Kidney epithelial cell (primary cell): ENCODE measurements at regions not wholly inside any gene's neighbourhood (a gene's known extent, or its start where the extent isn't known, plus 50 kb on each side); places are given as distances from the start of the nearest gene placed in this dataset.
"Not testable (repeated sequence)": the region's sequence is repeated elsewhere in the genome, so short reads cannot be mapped to it uniquely, and the experiment has no call there.

Source experiments
- DNase-seq: peaks from one replicate; pipeline ENCODE4 v3.0.0-alpha.2; 2010; ENCODE audit warnings: low read depth
- H3K27me3 ChIP-seq: 2 replicates; pipeline ENCODE4 v1.6.0; 2011; ENCODE audit warnings: low read length; ENCODE audit not compliant: control insufficient read depth, insufficient read depth
- H3K36me3 ChIP-seq: 2 replicates; pipeline ENCODE4 v1.5.1; 2011; ENCODE audit warnings: low read length; ENCODE audit not compliant: control insufficient read depth, insufficient read depth
- H3K4me3 ChIP-seq: 2 replicates; pipeline ENCODE4 v1.5.1; 2011; ENCODE audit warnings: low read depth, mild to moderate bottlenecking, control low read depth, low read length
- CTCF ChIP-seq: IDR thresholded peaks from 2 replicates; pipeline ENCODE4 v1.5.1; 2011; ENCODE audit warnings: mild to moderate bottlenecking, moderate library complexity, low read length, control low read depth, inconsistent platforms; ENCODE audit not compliant: insufficient read depth, poor library complexity, severe bottlenecking

GRCh38 chr16:86231321-86231995 is 278.9 kb upstream of the FOXF1 start:
- no peaks in the 10 kb centered on the region for H3K36me3 ChIP-seq
- no peak for TF ChIP-seq CTCF
- no peak overlapping the region for H3K4me3 ChIP-seq
- no peak for DNase-seq
- H3K27me3 ChIP-seq = peaks cover 6% of the 10 kb centered on the region

GRCh38 chr16:86231996-86232350 is 278.4 kb upstream of the FOXF1 start:
- H3K36me3 ChIP-seq = no peaks in the 10 kb centered on the region
- no peak for DNase-seq

GRCh38 chr16:86232496-86232895 is 277.8 kb upstream of the FOXF1 start:
- no peaks in the 10 kb centered on the region for H3K36me3 ChIP-seq
- H3K27me3 ChIP-seq = peaks cover 6% of the 10 kb centered on the region
- no peak for DNase-seq
- no peak overlapping the region for H3K4me3 ChIP-seq
- no peak for TF ChIP-seq CTCF

More at GRCh38 chr16:86231996-86232350, 278.4 kb upstream of the FOXF1 start:
- TF ChIP-seq CTCF = no peak
- Histone ChIP-seq H3K4me3 (no peak overlapping the region), H3K27me3 (peaks cover 6% of the 10 kb centered on the region)

DNA sequence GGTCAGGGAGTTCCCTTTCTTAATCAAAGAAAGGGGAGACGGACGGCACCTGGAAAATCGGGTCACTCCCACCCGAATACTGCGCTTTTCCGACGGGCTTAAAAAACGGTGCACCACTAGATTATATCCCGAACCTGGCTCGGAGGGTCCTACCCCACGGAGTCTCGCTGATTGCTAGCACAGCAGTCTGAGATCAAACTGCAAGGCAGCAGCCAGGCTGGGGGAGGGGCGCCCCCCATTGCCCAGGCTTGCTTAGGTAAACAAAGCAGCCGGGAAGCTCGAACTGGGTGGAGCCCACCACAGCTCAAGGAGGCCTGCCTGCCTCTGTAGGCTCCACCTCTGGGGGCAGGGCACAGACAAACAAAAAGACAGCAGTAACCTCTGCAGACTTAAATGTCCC is 276.8 kb upstream of the FOXF1 start:
- H3K4me3 ChIP-seq, H3K36me3 ChIP-seq, H3K27me3 ChIP-seq, DNase-seq: not testable (repeated sequence)

DNA sequence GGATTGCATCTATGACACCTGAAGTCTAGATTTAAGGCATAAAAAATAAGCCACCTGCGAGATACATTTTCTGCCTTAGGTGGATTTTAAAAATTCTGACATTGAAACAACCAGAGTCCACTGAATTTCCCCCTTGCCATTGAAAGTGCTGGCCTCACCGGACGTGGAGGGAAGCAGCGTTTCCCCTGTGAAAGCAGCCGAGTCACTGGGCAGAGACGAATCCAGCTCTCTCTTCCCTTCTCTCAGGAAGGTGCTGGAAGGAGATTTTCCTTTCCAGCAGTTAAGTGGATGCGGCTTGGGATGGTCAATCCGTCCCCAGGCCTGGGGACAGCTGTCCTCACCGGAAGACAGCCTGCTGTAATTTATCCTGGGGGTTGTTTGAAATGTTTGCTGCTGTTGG is 270.9 kb upstream of the FOXF1 start:
- no peaks in the 10 kb centered on the region for H3K27me3 ChIP-seq
- no peak overlapping the region for H3K4me3 ChIP-seq
- no peak for TF ChIP-seq CTCF
- DNase-seq = no peak
- H3K36me3 ChIP-seq = no peaks in the 10 kb centered on the region

DNA sequence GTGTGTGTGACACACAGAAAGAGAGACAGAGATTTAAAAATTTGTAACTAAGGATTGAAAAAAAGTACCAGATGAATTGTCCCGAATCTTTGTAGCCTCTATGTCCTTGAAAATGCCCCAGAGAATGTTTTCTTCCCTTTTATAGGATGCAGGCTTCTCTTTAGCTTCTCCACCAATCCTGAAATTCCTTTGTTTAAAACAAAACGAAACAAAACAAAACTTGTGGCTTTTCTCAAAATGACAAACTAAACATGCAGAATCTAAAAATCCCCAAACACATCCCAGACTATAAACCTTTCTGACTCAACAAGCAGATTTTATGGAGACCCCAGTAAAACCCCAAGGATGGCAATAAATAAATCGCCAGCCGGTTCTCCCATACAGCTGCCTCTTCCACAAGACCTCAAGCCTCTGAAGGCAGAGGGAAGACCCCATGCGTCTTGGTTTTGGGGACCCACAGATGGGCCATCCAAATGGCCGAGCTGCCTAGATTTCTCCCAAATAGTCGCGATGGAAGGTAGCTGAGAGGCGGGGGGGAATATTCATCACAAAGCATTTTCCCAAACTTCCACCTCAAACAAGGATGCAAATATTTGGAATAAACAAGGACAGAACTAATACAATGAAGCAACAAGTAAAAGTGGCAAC is 269.5 kb upstream of the FOXF1 start:
- TF ChIP-seq CTCF = no peak

More for the DNA sequence above, 269.5 kb upstream of the FOXF1 start:
- no peaks in the 10 kb centered on the region for H3K36me3 ChIP-seq
- no peaks in the 10 kb centered on the region for H3K27me3 ChIP-seq
- no peak overlapping the region for H3K4me3 ChIP-seq
- no peak for DNase-seq
